ENCODE measurements at regions not wholly inside any gene's neighbourhood (a gene's known extent, or its start where the extent isn't known, plus 50 kb on each side); places are given as distances from the start of the nearest gene placed in this dataset.

DNA sequence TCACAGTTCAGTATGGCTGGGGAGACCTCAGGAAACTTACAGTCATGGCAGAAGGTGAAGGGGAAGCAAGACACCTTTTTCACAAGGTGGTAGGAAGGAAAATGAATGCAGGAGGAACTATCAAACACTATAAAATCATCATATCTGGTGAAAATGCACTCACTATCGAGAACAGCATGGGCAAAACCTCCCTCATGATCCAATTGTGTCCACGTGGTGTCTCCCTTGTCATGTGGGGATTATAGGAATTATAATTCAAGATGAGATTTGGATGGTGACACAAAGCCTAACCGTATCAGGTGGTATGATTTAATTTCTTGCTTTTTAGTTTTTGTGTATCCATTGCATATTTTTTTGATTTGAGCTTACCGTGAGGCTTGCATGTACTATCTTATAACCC is 133.2 kb upstream of the SYNCRIP start:
- no peaks in the 10 kb centered on the region for H3K27me3 ChIP-seq (ENCODE audit: control insufficient read depth, insufficient read depth, low read length)
- DNase-seq: no peak
- no peaks in the 10 kb centered on the region for H3K36me3 ChIP-seq (ENCODE audit: control insufficient read depth, insufficient read depth, low read length)
- H3K27ac ChIP-seq (ENCODE audit: insufficient read depth, low read length, poor library complexity, severe bottlenecking): no peak overlapping the region
- no peak for ATAC-seq (ENCODE audit: low read depth in 2 of 2)
- Mint-ChIP-seq H3K27me3 (peaks cover 26% of the 10 kb centered on the region), H3K27ac (peak overlapping the region in 1 of 3 donors; percentile 91), H3K4me3 (no peak overlapping the region), H3K36me3 (no peaks in the 10 kb centered on the region), H3K9me3 (peaks cover 0 to 27% (median 3%) of the 10 kb centered on the region in 7 donors), H3K4me1 (no peaks in the 10 kb centered on the region)
- H3K4me3 ChIP-seq (ENCODE audit: low read depth, low read length): no peak overlapping the region
- peaks cover 3 to 12% of the 10 kb centered on the region in 2 experiments for H3K9me3 ChIP-seq (ENCODE audit: control insufficient read depth in 2 of 2, low read length in 2 of 2)
- no peaks in the 10 kb centered on the region for H3K4me1 ChIP-seq (ENCODE audit: control insufficient read depth, insufficient read depth, low read length, poor library complexity, severe bottlenecking)

- peaks cover 5% of the 10 kb centered on the region for H3K27me3 ChIP-seq (ENCODE audit: control insufficient read depth, insufficient read depth, low read length)
- ATAC-seq (ENCODE audit: low read depth in 2 of 2): no peak
- peaks cover 3 to 9% of the 10 kb centered on the region in 2 experiments for H3K9me3 ChIP-seq (ENCODE audit: control insufficient read depth in 2 of 2, low read length in 2 of 2)
- Mint-ChIP-seq H3K27ac (no peak overlapping the region), H3K36me3 (no peaks in the 10 kb centered on the region), H3K9me3 (peaks cover 0 to 8% (median 3%) of the 10 kb centered on the region in 7 donors), H3K4me3 (no peak overlapping the region), H3K27me3 (peaks cover 34% of the 10 kb centered on the region), H3K4me1 (no peaks in the 10 kb centered on the region)
- no peaks in the 10 kb centered on the region for H3K36me3 ChIP-seq (ENCODE audit: control insufficient read depth, insufficient read depth, low read length)
- no peak for DNase-seq
- no peak overlapping the region for H3K27ac ChIP-seq (ENCODE audit: insufficient read depth, low read length, poor library complexity, severe bottlenecking)
- no peak overlapping the region for H3K4me3 ChIP-seq (ENCODE audit: low read depth, low read length)
- no peaks in the 10 kb centered on the region for H3K4me1 ChIP-seq (ENCODE audit: control insufficient read depth, insufficient read depth, low read length, poor library complexity, severe bottlenecking)
Observed at GRCh38 chr6:85772641-85773040, 130.0 kb upstream of the SYNCRIP start.

- peak overlapping the region in 1 of 3 donors; percentile 33 for H3K27ac Mint-ChIP-seq
Observed at GRCh38 chr6:85771925-85772430, 129.3 kb upstream of the SYNCRIP start.

GRCh38 chr6:85771455-85771854 is 128.8 kb upstream of the SYNCRIP start:
- DNase-seq (no peak), ATAC-seq (ENCODE audit: low read depth in 2 of 2) (no peak)
- H3K9me3 ChIP-seq (ENCODE audit: control insufficient read depth in 2 of 2, low read length in 2 of 2): no peaks in the 10 kb centered on the region
- Mint-ChIP-seq H3K27me3 (peaks cover 35% of the 10 kb centered on the region), H3K27ac (peak overlapping the region in 1 of 3 donors; percentile 33), H3K9me3 (peaks cover 0 to 3% (median 1%) of the 10 kb centered on the region in 7 donors), H3K4me3 (no peak overlapping the region), H3K36me3 (no peaks in the 10 kb centered on the region), H3K4me1 (no peaks in the 10 kb centered on the region)
- H3K4me1 ChIP-seq (ENCODE audit: control insufficient read depth, insufficient read depth, low read length, poor library complexity, severe bottlenecking): no peaks in the 10 kb centered on the region
- peaks cover 9% of the 10 kb centered on the region for H3K27me3 ChIP-seq (ENCODE audit: control insufficient read depth, insufficient read depth, low read length)
- H3K36me3 ChIP-seq (ENCODE audit: control insufficient read depth, insufficient read depth, low read length): no peaks in the 10 kb centered on the region
- H3K27ac ChIP-seq (ENCODE audit: insufficient read depth, low read length, poor library complexity, severe bottlenecking): no peak overlapping the region
- H3K4me3 ChIP-seq (ENCODE audit: low read depth, low read length): no peak overlapping the region

More at GRCh38 chr6:85771925-85772430, 129.3 kb upstream of the SYNCRIP start:
- Mint-ChIP-seq H3K4me1 (no peaks in the 10 kb centered on the region), H3K9me3 (peaks cover 0 to 3% (median 2%) of the 10 kb centered on the region in 7 donors), H3K36me3 (no peaks in the 10 kb centered on the region), H3K4me3 (no peak overlapping the region), H3K27me3 (peaks cover 38% of the 10 kb centered on the region)
- Histone ChIP-seq H3K4me3 (ENCODE audit: low read depth, low read length) (no peak overlapping the region), H3K36me3 (ENCODE audit: control insufficient read depth, insufficient read depth, low read length) (no peaks in the 10 kb centered on the region), H3K4me1 (ENCODE audit: control insufficient read depth, insufficient read depth, low read length, poor library complexity, severe bottlenecking) (no peaks in the 10 kb centered on the region), H3K9me3 (ENCODE audit: control insufficient read depth in 2 of 2, low read length in 2 of 2) (peaks cover 0 to 3% of the 10 kb centered on the region in 2 experiments), H3K27me3 (ENCODE audit: control insufficient read depth, insufficient read depth, low read length) (peaks cover 5% of the 10 kb centered on the region), H3K27ac (ENCODE audit: insufficient read depth, low read length, poor library complexity, severe bottlenecking) (no peak overlapping the region)
- ATAC-seq (ENCODE audit: low read depth in 2 of 2) (no peak), DNase-seq (no peak)

- Mint-ChIP-seq H3K4me3 (no peak overlapping the region), H3K9me3 (peaks cover 0 to 3% (median 0%) of the 10 kb centered on the region in 7 donors), H3K27ac (no peak overlapping the region), H3K4me1 (no peaks in the 10 kb centered on the region), H3K27me3 (peaks cover 27% of the 10 kb centered on the region), H3K36me3 (no peaks in the 10 kb centered on the region)
- no peaks in the 10 kb centered on the region for H3K9me3 ChIP-seq (ENCODE audit: control insufficient read depth in 2 of 2, low read length in 2 of 2)
- H3K27me3 ChIP-seq (ENCODE audit: control insufficient read depth, insufficient read depth, low read length): peaks cover 9% of the 10 kb centered on the region
- no peaks in the 10 kb centered on the region for H3K4me1 ChIP-seq (ENCODE audit: control insufficient read depth, insufficient read depth, low read length, poor library complexity, severe bottlenecking)
- no peak overlapping the region for H3K27ac ChIP-seq (ENCODE audit: insufficient read depth, low read length, poor library complexity, severe bottlenecking)
- H3K36me3 ChIP-seq (ENCODE audit: control insufficient read depth, insufficient read depth, low read length): no peaks in the 10 kb centered on the region
- DNase-seq: no peak
- no peak overlapping the region for H3K4me3 ChIP-seq (ENCODE audit: low read depth, low read length)
- ATAC-seq (ENCODE audit: low read depth in 2 of 2): no peak
Observed at GRCh38 chr6:85764844-85765243, 122.2 kb upstream of the SYNCRIP start.

DNA sequence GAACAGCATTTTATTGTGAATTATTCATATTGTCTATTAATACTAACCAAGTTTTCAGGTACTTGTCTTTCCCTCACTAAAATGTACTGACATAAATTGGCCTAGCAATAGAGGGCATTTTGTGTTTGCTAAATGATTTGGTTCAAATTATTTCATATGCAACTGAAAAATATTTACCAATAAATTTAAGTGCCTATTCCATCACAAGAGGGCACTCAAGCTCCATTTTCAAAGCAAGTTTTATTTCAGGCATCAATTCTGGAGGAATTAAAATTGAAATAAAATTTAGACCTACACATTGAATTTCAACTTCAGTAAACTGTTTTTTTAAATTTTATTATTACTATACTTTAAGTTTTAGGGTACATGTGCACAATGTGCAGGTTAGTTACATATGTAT is 114.3 kb upstream of the SYNCRIP start:
- H3K27ac Mint-ChIP-seq: no peak overlapping the region
- DNase-seq: peak in 1 of 3 donors; percentile 9
- no peaks in the 10 kb centered on the region for H3K4me1 ChIP-seq (ENCODE audit: control insufficient read depth, insufficient read depth, low read length, poor library complexity, severe bottlenecking)
- no peaks in the 10 kb centered on the region for H3K36me3 Mint-ChIP-seq
- no peak for ATAC-seq (ENCODE audit: low read depth in 2 of 2)
- no peak overlapping the region for H3K4me3 Mint-ChIP-seq
- peaks cover 12% of the 10 kb centered on the region for H3K27me3 Mint-ChIP-seq
- H3K9me3 Mint-ChIP-seq: peaks cover 0 to 2% (median 0%) of the 10 kb centered on the region in 7 donors
- no peaks in the 10 kb centered on the region for H3K36me3 ChIP-seq (ENCODE audit: control insufficient read depth, insufficient read depth, low read length)
- H3K27me3 ChIP-seq (ENCODE audit: control insufficient read depth, insufficient read depth, low read length): no peaks in the 10 kb centered on the region
- H3K27ac ChIP-seq (ENCODE audit: insufficient read depth, low read length, poor library complexity, severe bottlenecking): no peak overlapping the region
- no peak overlapping the region for H3K4me3 ChIP-seq (ENCODE audit: low read depth, low read length)
- H3K9me3 ChIP-seq (ENCODE audit: control insufficient read depth in 2 of 2, low read length in 2 of 2): no peaks in the 10 kb centered on the region
- H3K4me1 Mint-ChIP-seq: no peaks in the 10 kb centered on the region

GRCh38 chr6:85754894-85755293 is 112.2 kb upstream of the SYNCRIP start:
- H3K27me3 Mint-ChIP-seq: peaks cover 16% of the 10 kb centered on the region
- no peaks in the 10 kb centered on the region for H3K4me1 ChIP-seq (ENCODE audit: control insufficient read depth, insufficient read depth, low read length, poor library complexity, severe bottlenecking)
- H3K4me1 Mint-ChIP-seq: no peaks in the 10 kb centered on the region
- H3K27ac Mint-ChIP-seq: no peak overlapping the region
- DNase-seq (no peak), ATAC-seq (ENCODE audit: low read depth in 2 of 2) (no peak)
- peaks cover 0 to 3% (median 0%) of the 10 kb centered on the region in 7 donors for H3K9me3 Mint-ChIP-seq
- no peak overlapping the region for H3K4me3 Mint-ChIP-seq
- H3K27me3 ChIP-seq (ENCODE audit: control insufficient read depth, insufficient read depth, low read length): peaks cover 2% of the 10 kb centered on the region
- no peaks in the 10 kb centered on the region for H3K9me3 ChIP-seq (ENCODE audit: control insufficient read depth in 2 of 2, low read length in 2 of 2)
- H3K27ac ChIP-seq (ENCODE audit: insufficient read depth, low read length, poor library complexity, severe bottlenecking): no peak overlapping the region
- H3K36me3 ChIP-seq (ENCODE audit: control insufficient read depth, insufficient read depth, low read length): no peaks in the 10 kb centered on the region
- no peaks in the 10 kb centered on the region for H3K36me3 Mint-ChIP-seq
- H3K4me3 ChIP-seq (ENCODE audit: low read depth, low read length): no peak overlapping the region

- H3K27me3 Mint-ChIP-seq: peaks cover 29% of the 10 kb centered on the region
- Histone ChIP-seq H3K9me3 (ENCODE audit: control insufficient read depth in 2 of 2, low read length in 2 of 2) (no peaks in the 10 kb centered on the region), H3K27me3 (ENCODE audit: control insufficient read depth, insufficient read depth, low read length) (peaks cover 7% of the 10 kb centered on the region), H3K27ac (ENCODE audit: insufficient read depth, low read length, poor library complexity, severe bottlenecking) (no peak overlapping the region), H3K36me3 (ENCODE audit: control insufficient read depth, insufficient read depth, low read length) (no peaks in the 10 kb centered on the region), H3K4me1 (ENCODE audit: control insufficient read depth, insufficient read depth, low read length, poor library complexity, severe bottlenecking) (no peaks in the 10 kb centered on the region), H3K4me3 (ENCODE audit: low read depth, low read length) (no peak overlapping the region)
- ATAC-seq (ENCODE audit: low read depth in 2 of 2) (no peak), DNase-seq (no peak)
- no peak overlapping the region for H3K4me3 Mint-ChIP-seq
- H3K27ac Mint-ChIP-seq: no peak overlapping the region
- peaks cover 0 to 2% (median 0%) of the 10 kb centered on the region in 7 donors for H3K9me3 Mint-ChIP-seq
- no peaks in the 10 kb centered on the region for H3K4me1 Mint-ChIP-seq
- no peaks in the 10 kb centered on the region for H3K36me3 Mint-ChIP-seq
Observed at GRCh38 chr6:85752602-85753001, 109.9 kb upstream of the SYNCRIP start.

All from CD4-positive, CD25-positive, alpha-beta regulatory T cell (primary cell).